AG04449 (cell line): ENCODE measurements at regions not wholly inside any gene's neighbourhood (a gene's known extent, or its start where the extent isn't known, plus 50 kb on each side); places are given as distances from the start of the nearest gene placed in this dataset.
"Not testable (repeated sequence)": the region's sequence is repeated elsewhere in the genome, so short reads cannot be mapped to it uniquely, and the experiment has no call there.

Experiments
- CTCF ChIA-PET: fragments of 350-600 bp; formaldehyde crosslinking; extraction: SDS; loops from one replicate; lab custom pipeline; 2021; ENCODE audit warnings: antibody characterized with exemption; lab: Yijun Ruan, JAX
- POLR2A ChIA-PET: fragments of 400-600, 350-600 bp; formaldehyde crosslinking; extraction: SDS; loops from one replicate; lab custom pipeline; 2020; ENCODE audit warnings: antibody characterized with exemption, inconsistent platforms; lab: Yijun Ruan, JAX
- DNase-seq: peaks from one replicate; pipeline ENCODE4 v3.0.0-alpha.2; 2010; ENCODE audit warnings: low read depth, low spot score
- H3K4me3 ChIP-seq: 2 replicates; pipeline ENCODE4 v1.5.1; 2011; ENCODE audit warnings: low read depth, mild to moderate bottlenecking, control low read depth, low read length
- CTCF ChIP-seq: IDR thresholded peaks from one replicate; pipeline ENCODE4 v1.5.1; 2011; ENCODE audit warnings: mild to moderate bottlenecking, moderate library complexity, low read length, control low read depth, inconsistent platforms; ENCODE audit not compliant: insufficient read depth; ENCODE audit errors: missing control alignments

GRCh38 chr6:114827135-114827534 lies 484.3 kb upstream of the HS3ST5 start:
- DNase-seq = no peak
- ChIA-PET CTCF (no interaction called here), POLR2A (no interaction called here)
- TF ChIP-seq CTCF = no peak
- H3K4me3 ChIP-seq = no peak overlapping the region

GRCh38 chr6:114824409-114824808 lies 481.6 kb upstream of the HS3ST5 start:
- H3K4me3 ChIP-seq = no peak overlapping the region
- ChIA-PET POLR2A (no interaction called here), CTCF (no interaction called here)
- TF ChIP-seq CTCF = no peak
- DNase-seq = no peak

GRCh38 chr6:114816678-114817077 lies 473.9 kb upstream of the HS3ST5 start:
- DNase-seq = no peak
- no peak for TF ChIP-seq CTCF
- ChIA-PET CTCF (no interaction called here), POLR2A (no interaction called here)
- H3K4me3 ChIP-seq = no peak overlapping the region

- TF ChIP-seq CTCF = no peak
- CTCF ChIA-PET = no interaction called here
- POLR2A ChIA-PET = no interaction called here
- no peak overlapping the region for H3K4me3 ChIP-seq
- DNase-seq = no peak
Measured at GRCh38 chr6:114810468-114810867, 467.6 kb upstream of the HS3ST5 start.

GRCh38 chr6:114805426-114805825 lies 462.6 kb upstream of the HS3ST5 start:
- H3K4me3 ChIP-seq, POLR2A ChIA-PET, DNase-seq, CTCF ChIA-PET: not testable (repeated sequence)

GRCh38 chr6:114796576-114796975 lies 453.8 kb upstream of the HS3ST5 start:
- H3K4me3 ChIP-seq = no peak overlapping the region
- POLR2A ChIA-PET = no interaction called here
- DNase-seq = no peak
- TF ChIP-seq CTCF = no peak
- CTCF ChIA-PET = no interaction called here

- CTCF ChIA-PET = no interaction called here
- POLR2A ChIA-PET = no interaction called here
- H3K4me3 ChIP-seq = no peak overlapping the region
- DNase-seq = no peak
- TF ChIP-seq CTCF = no peak
Measured at GRCh38 chr6:114793428-114793827, 450.6 kb upstream of the HS3ST5 start.
